Esophagus muscularis mucosa (tissue), 3 donors: ENCODE measurements at regions not wholly inside any gene's neighbourhood (a gene's known extent, or its start where the extent isn't known, plus 50 kb on each side); places are given as distances from the start of the nearest gene placed in this dataset.

Experiments used
- POLR2A ChIP-seq: fragments of 450-650 bp; IDR thresholded peaks from one replicate; pipeline ENCODE4 v1.6.1; 2017; ENCODE audit warnings: antibody characterized with exemption, moderate library complexity, mild to moderate bottlenecking, low read depth
- POLR2AphosphoS5 ChIP-seq, 2 donors: sonication (generic); formaldehyde crosslinking; IDR thresholded peaks; one replicate each; pipeline ENCODE4 v1.6.1; 2017; ENCODE audit warnings: antibody characterized with exemption in 2 of 2
- TF ChIP-seq, protein P1 (sequence below), 3 experiments: fragments of 200-600 bp in 2 of 3; fragments of 450-650 bp in 1 of 3; sonication (generic) in 2 of 3; IDR thresholded peaks; one replicate each; pipeline ENCODE4 v1.5.1; 2017 to 2019; ENCODE audit warnings: antibody characterized with exemption in 3 of 3, mild to moderate bottlenecking in 2 of 3, moderate library complexity in 1 of 3

DNA sequence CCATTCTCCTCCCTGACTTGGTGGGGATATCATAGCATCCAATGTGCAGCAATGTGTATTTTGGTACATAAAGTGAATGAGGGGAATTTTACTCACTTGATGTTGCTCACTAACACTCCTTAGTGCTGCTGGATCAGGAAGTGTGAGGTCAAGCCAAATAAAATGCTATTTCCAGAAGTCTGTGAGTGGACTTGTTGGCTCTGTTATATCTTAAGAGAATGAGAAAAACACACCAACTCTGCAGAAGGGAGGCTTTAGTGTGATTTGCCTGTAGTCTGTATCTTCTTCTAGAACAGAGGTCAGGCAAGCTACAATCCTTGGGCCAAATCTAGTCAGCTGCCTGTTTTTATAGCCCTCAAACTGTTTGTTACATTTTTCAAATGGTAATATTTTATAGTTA, 154.3 kb downstream of the POLR1F start:
- TF ChIP-seq, protein P1, sequence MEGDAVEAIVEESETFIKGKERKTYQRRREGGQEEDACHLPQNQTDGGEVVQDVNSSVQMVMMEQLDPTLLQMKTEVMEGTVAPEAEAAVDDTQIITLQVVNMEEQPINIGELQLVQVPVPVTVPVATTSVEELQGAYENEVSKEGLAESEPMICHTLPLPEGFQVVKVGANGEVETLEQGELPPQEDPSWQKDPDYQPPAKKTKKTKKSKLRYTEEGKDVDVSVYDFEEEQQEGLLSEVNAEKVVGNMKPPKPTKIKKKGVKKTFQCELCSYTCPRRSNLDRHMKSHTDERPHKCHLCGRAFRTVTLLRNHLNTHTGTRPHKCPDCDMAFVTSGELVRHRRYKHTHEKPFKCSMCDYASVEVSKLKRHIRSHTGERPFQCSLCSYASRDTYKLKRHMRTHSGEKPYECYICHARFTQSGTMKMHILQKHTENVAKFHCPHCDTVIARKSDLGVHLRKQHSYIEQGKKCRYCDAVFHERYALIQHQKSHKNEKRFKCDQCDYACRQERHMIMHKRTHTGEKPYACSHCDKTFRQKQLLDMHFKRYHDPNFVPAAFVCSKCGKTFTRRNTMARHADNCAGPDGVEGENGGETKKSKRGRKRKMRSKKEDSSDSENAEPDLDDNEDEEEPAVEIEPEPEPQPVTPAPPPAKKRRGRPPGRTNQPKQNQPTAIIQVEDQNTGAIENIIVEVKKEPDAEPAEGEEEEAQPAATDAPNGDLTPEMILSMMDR (IDR thresholded peaks at IDR 0.05), result no peak
- TF ChIP-seq POLR2AphosphoS5 (IDR thresholded peaks at IDR 0.05) (no peak), POLR2A (no peak)
